Effector memory CD8-positive, alpha-beta T cell (primary cell): ENCODE measurements at regions not wholly inside any gene's neighbourhood (a gene's known extent, or its start where the extent isn't known, plus 50 kb on each side); places are given as distances from the start of the nearest gene placed in this dataset.

Source experiments
- ATAC-seq: fragments of 150-1000 bp; cut with Tn5 transposase; replicated peaks from 2 replicates; pipeline ENCODE4 v1.10.0; 2021; ENCODE audit warnings: mild to moderate bottlenecking, moderate library complexity
- DNase-seq, 3 experiments: peaks; one replicate each; pipeline ENCODE4 v3.0.0; 2021
- H3K27ac Mint-ChIP-seq, 2 donors: one replicate each; pipeline ENCODE4 v1.8.0; 2022; ENCODE audit warnings: mild to moderate bottlenecking in 2 of 2, mixed read lengths in 2 of 2, moderate library complexity in 2 of 2
- H3K27me3 Mint-ChIP-seq, 2 donors: one replicate each; pipeline ENCODE4 v1.8.0; 2022; ENCODE audit warnings: mixed read lengths in 2 of 2
- H3K36me3 Mint-ChIP-seq: one replicate; pipeline ENCODE4 v1.8.0; 2022; ENCODE audit warnings: mild to moderate bottlenecking, moderate library complexity, mixed read lengths; ENCODE audit not compliant: insufficient read depth
- H3K4me1 Mint-ChIP-seq, 2 donors: one replicate each; pipeline ENCODE4 v1.8.0; 2022; ENCODE audit warnings: low read depth in 2 of 2, mixed read lengths in 2 of 2
- H3K4me3 Mint-ChIP-seq, 2 donors: one replicate each; pipeline ENCODE4 v1.8.0; 2022; ENCODE audit warnings: mild to moderate bottlenecking in 2 of 2, mixed read lengths in 2 of 2, moderate library complexity in 2 of 2
- H3K9me3 Mint-ChIP-seq, 2 donors: one replicate each; pipeline ENCODE4 v1.8.0; 2022; ENCODE audit warnings: mixed read lengths in 2 of 2

DNA sequence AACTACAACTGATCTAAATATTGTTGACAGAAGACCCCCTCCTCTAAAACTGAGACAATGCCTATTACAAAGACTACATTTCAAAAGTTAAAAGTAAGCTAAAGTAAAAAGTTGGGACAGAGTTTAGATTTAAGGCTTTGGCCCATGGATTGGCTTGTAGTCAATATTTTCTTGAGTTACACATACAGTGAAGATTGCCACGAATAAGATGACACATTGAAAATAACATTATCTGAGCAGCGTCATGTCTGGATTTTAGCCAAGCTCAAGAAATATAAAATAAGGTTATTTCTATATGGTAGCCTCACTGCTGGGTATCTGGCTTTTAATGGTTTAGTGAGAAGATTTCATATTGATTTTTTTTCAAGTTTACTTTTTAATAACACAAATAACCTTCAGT is 266.2 kb upstream of the LDB2 start:
- H3K36me3 Mint-ChIP-seq, result no peaks in the 10 kb centered on the region
- H3K4me3 Mint-ChIP-seq, result no peak overlapping the region
- no peaks in the 10 kb centered on the region for H3K4me1 Mint-ChIP-seq
- no peak for ATAC-seq
- DNase-seq, result no peak
- H3K9me3 Mint-ChIP-seq, result peaks cover 0 to 8% of the 10 kb centered on the region in 2 donors
- peaks cover 0 to 23% of the 10 kb centered on the region in 2 donors for H3K27me3 Mint-ChIP-seq
- H3K27ac Mint-ChIP-seq, result no peak overlapping the region

DNA sequence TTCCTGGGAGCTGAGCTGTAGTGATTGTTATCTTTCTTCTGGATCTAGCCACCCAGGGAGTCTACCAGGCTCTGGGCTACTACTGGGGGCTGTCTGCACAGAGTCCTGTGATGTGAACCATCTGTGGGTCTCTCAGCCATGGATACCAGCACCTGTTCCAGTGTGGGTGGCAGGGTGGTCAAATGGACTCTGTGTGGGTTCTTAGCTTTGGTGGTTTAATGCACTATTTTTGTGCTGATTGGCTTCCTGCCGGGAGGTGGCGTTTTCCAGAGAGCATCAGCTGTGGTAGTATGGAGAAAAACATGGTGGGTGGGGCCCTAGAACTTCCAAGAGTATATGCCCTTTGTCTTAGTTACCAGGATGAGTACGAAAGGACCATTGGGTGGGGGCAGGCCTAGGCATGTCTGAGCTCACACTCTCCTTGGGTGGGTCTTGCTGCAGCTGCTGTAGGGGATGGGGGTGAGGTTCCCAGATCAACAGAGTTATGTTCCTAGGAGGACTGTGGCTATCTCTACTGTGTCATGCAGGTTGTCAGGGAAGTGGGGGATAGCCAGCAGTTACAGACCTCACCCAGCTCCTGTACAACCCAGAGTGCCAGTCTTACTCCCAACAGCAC is 264.8 kb upstream of the LDB2 start:
- H3K4me3 Mint-ChIP-seq, result no peak overlapping the region
- DNase-seq (no peak), ATAC-seq (no peak)
- no peaks in the 10 kb centered on the region for H3K4me1 Mint-ChIP-seq
- H3K36me3 Mint-ChIP-seq, result no peaks in the 10 kb centered on the region
- no peak overlapping the region for H3K27ac Mint-ChIP-seq
- H3K9me3 Mint-ChIP-seq, result peaks cover 0 to 8% of the 10 kb centered on the region in 2 donors
- H3K27me3 Mint-ChIP-seq, result peaks cover 0 to 23% of the 10 kb centered on the region in 2 donors

DNA sequence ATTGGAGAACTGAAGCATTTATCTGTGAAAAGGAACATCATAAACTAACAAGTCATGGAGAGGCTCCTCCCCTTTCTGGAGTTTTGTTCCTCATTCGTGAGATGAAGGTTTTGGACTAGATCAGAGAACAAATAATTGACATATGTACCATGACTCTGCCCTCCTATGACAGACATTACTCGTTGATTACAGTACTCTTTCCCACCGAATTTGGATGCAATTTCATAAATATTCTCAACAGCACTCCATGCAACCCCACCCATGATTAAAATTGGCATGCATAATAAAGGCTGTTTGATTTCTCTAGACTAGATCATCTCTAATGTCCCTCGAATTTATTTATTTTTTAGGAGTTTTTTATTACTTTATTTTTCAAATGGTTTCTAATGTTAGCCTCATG is 258.9 kb upstream of the LDB2 start:
- Mint-ChIP-seq H3K27me3 (no peaks in the 10 kb centered on the region), H3K36me3 (no peaks in the 10 kb centered on the region), H3K4me3 (no peak overlapping the region), H3K9me3 (peaks cover 0 to 8% of the 10 kb centered on the region in 2 donors), H3K4me1 (no peaks in the 10 kb centered on the region), H3K27ac (no peak overlapping the region)
- DNase-seq (no peak), ATAC-seq (no peak)

DNA sequence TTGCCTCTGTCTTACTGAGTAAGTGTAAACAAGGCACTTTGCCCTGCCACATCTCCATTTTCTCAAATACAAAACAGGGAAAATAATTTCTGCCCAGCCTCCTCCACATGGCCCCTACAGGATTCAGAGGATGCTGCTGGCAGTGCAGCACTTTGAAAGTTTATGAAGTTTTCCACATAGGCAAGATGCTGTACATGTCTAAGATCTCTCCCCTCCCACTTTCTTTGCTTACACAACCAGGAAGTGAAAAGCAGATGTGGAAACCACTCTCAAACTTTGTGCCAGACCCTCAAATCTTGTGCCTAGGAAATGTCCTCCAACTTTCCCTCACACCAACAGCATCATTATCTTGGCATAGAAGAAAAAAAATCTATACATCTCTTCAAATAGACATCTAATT is 257.0 kb upstream of the LDB2 start:
- H3K4me1 Mint-ChIP-seq, result no peaks in the 10 kb centered on the region
- no peak overlapping the region for H3K27ac Mint-ChIP-seq
- ATAC-seq (no peak), DNase-seq (no peak)
- no peaks in the 10 kb centered on the region for H3K27me3 Mint-ChIP-seq
- peaks cover 0 to under 1% of the 10 kb centered on the region in 2 donors for H3K9me3 Mint-ChIP-seq
- no peak overlapping the region for H3K4me3 Mint-ChIP-seq
- H3K36me3 Mint-ChIP-seq, result no peaks in the 10 kb centered on the region

DNA sequence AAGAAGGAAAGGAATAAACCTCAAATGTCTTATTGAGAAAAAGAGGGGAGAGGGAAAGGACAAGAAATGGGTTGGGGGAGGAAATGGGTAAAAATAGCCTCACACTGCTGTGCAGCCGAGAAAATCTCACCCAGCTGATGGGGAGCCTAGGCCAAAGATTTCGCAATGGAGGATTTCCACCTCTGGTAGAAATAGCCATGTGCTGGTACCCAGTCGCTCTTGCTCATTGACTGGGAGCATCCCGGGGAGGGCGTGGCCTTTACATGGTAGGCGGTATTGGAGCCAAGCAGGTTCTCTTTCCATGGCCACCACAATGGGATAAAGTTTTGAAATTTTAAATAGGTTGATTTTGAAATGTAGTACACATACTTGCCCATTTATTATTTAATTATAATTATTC is 255.1 kb upstream of the LDB2 start:
- H3K4me1 Mint-ChIP-seq, result no peaks in the 10 kb centered on the region
- ATAC-seq (no peak), DNase-seq (no peak)
- H3K27ac Mint-ChIP-seq, result no peak overlapping the region
- H3K36me3 Mint-ChIP-seq, result no peaks in the 10 kb centered on the region
- no peaks in the 10 kb centered on the region for H3K27me3 Mint-ChIP-seq
- no peak overlapping the region for H3K4me3 Mint-ChIP-seq
- peaks cover 0 to 6% of the 10 kb centered on the region in 2 donors for H3K9me3 Mint-ChIP-seq

DNA sequence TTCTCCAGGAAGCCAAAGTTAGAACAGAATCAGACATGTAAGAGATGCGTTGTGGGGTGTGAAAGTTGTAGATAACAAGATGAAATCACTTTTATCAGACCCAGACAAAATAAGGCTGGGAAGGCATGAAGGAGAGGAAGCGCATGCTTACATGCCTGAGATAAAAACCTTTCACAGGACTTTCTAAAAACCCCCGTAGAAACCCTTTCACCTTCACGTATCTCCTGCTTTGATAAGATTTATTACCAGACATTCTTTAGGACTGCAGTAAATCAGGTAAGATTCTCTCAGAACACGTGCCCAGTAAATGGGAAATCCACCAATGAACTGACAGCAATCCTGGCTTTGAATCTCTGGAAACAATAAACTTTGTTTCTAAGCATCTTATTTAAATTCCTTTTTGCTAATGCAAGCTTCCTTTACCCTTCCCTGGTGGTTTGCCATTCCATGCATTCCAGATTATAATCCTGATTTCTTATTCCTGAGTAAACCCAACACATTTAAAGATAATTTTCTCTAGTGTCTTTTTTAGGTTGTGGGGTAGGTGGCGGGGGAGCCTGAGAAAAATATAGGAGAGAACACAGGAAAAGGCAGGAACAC is 254.6 kb upstream of the LDB2 start:
- ATAC-seq, result no peak
- no peak for DNase-seq
- Mint-ChIP-seq H3K4me3 (no peak overlapping the region), H3K27me3 (no peaks in the 10 kb centered on the region), H3K9me3 (peaks cover 0 to 6% of the 10 kb centered on the region in 2 donors), H3K27ac (no peak overlapping the region), H3K4me1 (no peaks in the 10 kb centered on the region), H3K36me3 (no peaks in the 10 kb centered on the region)

DNA sequence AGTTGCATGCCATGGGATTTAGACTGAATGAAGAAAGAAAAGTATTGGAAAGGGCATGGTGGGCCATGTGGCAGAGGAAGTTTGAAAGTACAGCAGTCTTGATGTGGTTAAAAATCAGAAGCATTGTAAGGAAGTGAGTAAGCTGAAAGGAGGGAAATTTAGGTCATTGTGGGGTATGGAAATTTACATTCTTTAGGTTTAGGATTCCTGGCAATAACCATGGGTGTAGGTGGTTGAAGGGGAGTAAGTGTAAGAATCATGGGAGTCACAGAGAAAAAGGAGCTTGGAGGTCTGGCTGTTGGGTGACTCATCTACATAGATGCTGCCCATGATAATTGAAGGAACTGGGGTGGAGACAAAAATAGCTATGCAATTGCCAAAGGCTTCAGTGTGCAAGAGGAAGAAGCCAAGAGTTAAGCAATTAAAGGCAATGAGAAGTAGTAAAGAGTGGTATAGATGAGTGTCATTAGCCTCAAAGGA is 243.8 kb upstream of the LDB2 start:
- no peak for ATAC-seq
- H3K9me3 Mint-ChIP-seq, result peaks cover 8 to 23% of the 10 kb centered on the region in 2 donors
- H3K4me1 Mint-ChIP-seq, result no peaks in the 10 kb centered on the region
- no peak overlapping the region for H3K27ac Mint-ChIP-seq
- DNase-seq, result no peak
- no peak overlapping the region for H3K4me3 Mint-ChIP-seq
- H3K36me3 Mint-ChIP-seq, result no peaks in the 10 kb centered on the region
- peaks cover 0 to 8% of the 10 kb centered on the region in 2 donors for H3K27me3 Mint-ChIP-seq

DNA sequence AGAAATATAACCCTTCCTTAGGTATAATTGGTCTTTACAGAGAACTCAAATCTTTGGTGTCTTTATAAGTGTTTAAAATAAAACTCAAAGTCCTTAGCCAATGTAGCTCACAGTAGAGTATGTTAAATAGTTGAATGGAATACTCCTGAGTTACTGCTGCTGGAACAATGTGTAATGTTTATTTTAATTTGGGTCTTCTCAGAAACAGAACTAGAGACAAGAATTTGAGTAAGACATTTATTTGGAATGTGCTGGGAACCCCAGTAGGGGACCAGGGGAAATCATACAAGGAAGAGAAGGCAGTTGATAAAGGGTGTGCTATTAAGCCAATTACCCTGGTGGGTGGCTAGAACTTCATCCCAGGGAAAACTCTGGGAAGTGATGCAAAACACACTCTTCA is 240.4 kb upstream of the LDB2 start:
- DNase-seq, result no peak
- peaks cover 6 to 11% of the 10 kb centered on the region in 2 donors for H3K27me3 Mint-ChIP-seq
- no peaks in the 10 kb centered on the region for H3K4me1 Mint-ChIP-seq
- H3K4me3 Mint-ChIP-seq, result no peak overlapping the region
- no peak overlapping the region for H3K27ac Mint-ChIP-seq
- peaks cover 10 to 18% of the 10 kb centered on the region in 2 donors for H3K9me3 Mint-ChIP-seq
- no peaks in the 10 kb centered on the region for H3K36me3 Mint-ChIP-seq
- no peak for ATAC-seq

DNA sequence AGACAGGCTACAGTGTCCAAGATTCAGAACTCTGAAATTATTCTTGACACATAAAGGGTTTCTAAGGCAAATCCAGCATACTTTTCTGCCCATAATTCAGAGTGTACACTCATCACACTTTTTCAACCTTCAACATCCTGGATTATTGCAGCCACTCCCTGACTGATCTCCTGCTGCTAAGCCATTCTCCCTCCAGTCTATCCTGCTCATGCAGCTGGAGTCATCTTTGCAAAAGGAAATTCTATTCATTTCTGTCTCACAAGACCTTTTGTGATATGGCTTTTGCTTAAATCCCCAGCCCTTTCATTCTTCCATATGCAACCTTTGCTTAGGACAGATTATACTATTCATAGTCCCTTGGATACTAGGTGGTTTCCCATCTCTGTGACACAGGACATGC is 236.1 kb upstream of the LDB2 start:
- DNase-seq, result no peak
- Mint-ChIP-seq H3K4me3 (no peak overlapping the region), H3K27ac (no peak overlapping the region), H3K4me1 (no peaks in the 10 kb centered on the region), H3K36me3 (no peaks in the 10 kb centered on the region), H3K9me3 (peaks cover 8 to 15% of the 10 kb centered on the region in 2 donors), H3K27me3 (peaks cover 11% of the 10 kb centered on the region in 2 donors)
- ATAC-seq, result no peak

DNA sequence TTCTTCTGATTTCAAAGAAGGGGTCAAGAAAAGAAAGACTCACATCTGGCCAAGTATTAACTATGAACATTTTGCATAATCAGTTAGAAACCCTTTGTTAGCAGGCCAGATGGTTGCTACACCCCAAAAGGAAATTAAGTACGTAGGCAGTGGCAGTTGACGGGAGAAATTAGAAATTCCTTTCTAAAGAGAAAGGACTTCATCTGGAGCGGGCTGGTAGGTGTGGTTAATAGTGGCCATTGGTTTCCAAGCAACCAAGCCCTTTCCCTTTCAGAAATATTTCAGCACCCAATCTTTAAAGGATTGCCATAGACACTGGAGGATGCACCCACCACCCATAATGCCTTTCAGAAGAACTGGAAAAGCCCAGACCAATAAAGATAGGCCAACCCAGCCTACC is 235.7 kb upstream of the LDB2 start:
- Mint-ChIP-seq H3K36me3 (no peaks in the 10 kb centered on the region), H3K4me1 (no peaks in the 10 kb centered on the region), H3K4me3 (no peak overlapping the region), H3K27me3 (peaks cover 11% of the 10 kb centered on the region in 2 donors), H3K9me3 (peaks cover 8 to 15% of the 10 kb centered on the region in 2 donors), H3K27ac (no peak overlapping the region)
- DNase-seq, result no peak
- no peak for ATAC-seq

DNA sequence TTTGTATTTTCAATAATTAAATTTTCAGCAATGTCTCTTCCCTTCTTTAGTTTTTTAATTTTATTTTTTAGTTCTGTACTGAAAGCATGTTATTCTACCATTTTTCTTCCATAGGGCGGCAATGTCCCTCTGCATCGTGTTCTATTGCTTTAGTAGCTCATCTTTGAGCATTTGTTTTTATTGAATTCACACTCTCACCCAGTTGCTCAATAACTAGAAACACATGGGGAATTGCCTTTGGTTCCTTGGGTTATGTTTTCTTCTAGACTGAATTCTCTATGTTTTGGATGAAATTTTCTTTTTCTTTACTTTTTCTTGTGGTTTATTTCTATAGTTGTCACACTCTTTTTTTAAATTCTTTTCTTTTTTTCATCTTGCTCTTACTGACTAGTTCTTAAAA is 233.8 kb upstream of the LDB2 start:
- DNase-seq, result no peak
- H3K36me3 Mint-ChIP-seq, result no peaks in the 10 kb centered on the region
- H3K27me3 Mint-ChIP-seq, result peaks cover 11% of the 10 kb centered on the region in 2 donors
- H3K4me3 Mint-ChIP-seq, result no peak overlapping the region
- no peak for ATAC-seq
- H3K4me1 Mint-ChIP-seq, result no peaks in the 10 kb centered on the region
- H3K27ac Mint-ChIP-seq, result no peak overlapping the region
- peaks cover 6 to 15% of the 10 kb centered on the region in 2 donors for H3K9me3 Mint-ChIP-seq

DNA sequence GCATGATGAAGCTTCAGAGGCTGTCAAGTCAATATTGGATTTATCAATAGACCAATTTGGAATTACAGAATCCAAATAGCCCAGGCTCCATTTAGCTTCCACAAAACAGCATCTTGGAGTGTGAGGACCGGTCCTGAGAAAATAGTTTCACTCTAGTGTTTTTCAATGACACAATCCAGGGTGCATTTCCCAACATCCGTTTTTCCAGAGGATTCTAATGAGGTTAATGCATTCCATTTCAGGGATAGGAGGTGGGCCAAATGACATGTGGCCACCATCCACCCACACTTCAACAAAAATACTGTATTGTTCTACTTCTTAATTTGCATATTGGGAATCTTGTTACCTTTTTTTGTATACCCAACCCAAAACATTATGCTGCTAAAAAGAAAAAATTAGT is 229.8 kb upstream of the LDB2 start:
- H3K4me1 Mint-ChIP-seq, result no peaks in the 10 kb centered on the region
- H3K9me3 Mint-ChIP-seq, result peaks cover 4 to 9% of the 10 kb centered on the region in 2 donors
- H3K36me3 Mint-ChIP-seq, result no peaks in the 10 kb centered on the region
- no peak for ATAC-seq
- H3K4me3 Mint-ChIP-seq, result no peak overlapping the region
- DNase-seq, result no peak
- peaks cover 0 to 5% of the 10 kb centered on the region in 2 donors for H3K27me3 Mint-ChIP-seq
- H3K27ac Mint-ChIP-seq, result no peak overlapping the region

DNA sequence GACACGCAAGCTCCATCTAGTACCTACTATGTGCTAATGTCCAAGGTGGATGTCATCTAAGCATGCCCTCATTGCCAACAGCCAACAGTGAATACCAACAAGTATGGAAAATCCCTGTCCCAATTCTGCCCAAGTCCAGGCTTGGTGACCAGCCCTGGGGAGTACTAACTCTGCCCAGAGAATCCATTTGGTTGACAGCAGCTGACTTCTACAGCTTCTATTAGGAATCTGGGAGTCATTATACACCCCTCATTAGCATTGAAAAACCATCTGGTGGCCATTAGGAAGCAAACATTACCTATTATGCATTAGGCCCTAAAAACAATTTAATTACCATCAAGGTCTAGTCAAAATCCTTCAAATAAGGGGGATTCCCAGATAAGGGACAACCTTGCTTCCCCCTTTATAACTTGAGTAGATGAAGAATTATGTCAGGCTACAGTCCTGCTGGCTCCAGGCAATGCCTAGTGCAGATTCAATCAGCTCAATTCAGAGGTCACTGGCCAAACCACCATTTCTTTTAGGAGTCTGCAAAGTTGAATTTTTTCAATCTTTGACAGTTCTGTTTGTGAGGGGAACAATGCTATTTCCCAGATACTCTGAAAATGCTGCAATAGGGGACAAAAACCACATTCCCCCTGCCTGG is 228.0 kb upstream of the LDB2 start:
- no peak overlapping the region for H3K4me3 Mint-ChIP-seq
- no peaks in the 10 kb centered on the region for H3K4me1 Mint-ChIP-seq
- no peaks in the 10 kb centered on the region for H3K27me3 Mint-ChIP-seq
- H3K27ac Mint-ChIP-seq, result no peak overlapping the region
- DNase-seq, result no peak
- H3K36me3 Mint-ChIP-seq, result no peaks in the 10 kb centered on the region
- no peak for ATAC-seq
- H3K9me3 Mint-ChIP-seq, result peaks cover 1% of the 10 kb centered on the region in 2 donors

DNA sequence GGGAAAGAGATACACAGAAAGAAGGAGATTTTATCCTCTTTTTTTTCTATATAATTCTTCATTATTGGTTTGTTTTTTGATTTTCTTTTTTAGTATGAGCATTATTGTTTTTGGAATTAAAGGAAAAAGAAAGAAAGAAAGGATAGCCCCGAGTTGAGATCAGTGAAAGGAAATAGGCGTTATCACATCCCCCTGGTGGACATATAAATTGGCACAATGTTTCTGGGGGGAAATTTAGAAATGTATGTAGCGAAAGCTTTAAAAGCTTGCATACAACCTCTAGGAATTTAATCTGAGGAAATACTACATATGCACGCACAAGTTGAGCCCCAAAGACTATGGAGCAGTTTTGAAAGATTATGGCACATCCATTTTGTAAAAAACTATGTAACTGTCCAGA is 226.3 kb upstream of the LDB2 start:
- Mint-ChIP-seq H3K4me1 (no peaks in the 10 kb centered on the region), H3K4me3 (no peak overlapping the region), H3K27me3 (no peaks in the 10 kb centered on the region), H3K9me3 (no peaks in the 10 kb centered on the region), H3K36me3 (no peaks in the 10 kb centered on the region), H3K27ac (no peak overlapping the region)
- ATAC-seq, result no peak
- no peak for DNase-seq
